GM18868 (cell line): ENCODE measurements at regions not wholly inside any gene's neighbourhood (a gene's known extent, or its start where the extent isn't known, plus 50 kb on each side); places are given as distances from the start of the nearest gene placed in this dataset.
"Not testable (repeated sequence)": the region's sequence is repeated elsewhere in the genome, so short reads cannot be mapped to it uniquely, and the experiment has no call there.

Experiments used
- ATAC-seq: cut with Tn5 transposase; IDR thresholded peaks from one replicate; pipeline ENCODE4 v1.9.1; 2021; ENCODE audit warnings: mild to moderate bottlenecking, moderate library complexity; ENCODE audit not compliant: unreplicated experiment

DNA sequence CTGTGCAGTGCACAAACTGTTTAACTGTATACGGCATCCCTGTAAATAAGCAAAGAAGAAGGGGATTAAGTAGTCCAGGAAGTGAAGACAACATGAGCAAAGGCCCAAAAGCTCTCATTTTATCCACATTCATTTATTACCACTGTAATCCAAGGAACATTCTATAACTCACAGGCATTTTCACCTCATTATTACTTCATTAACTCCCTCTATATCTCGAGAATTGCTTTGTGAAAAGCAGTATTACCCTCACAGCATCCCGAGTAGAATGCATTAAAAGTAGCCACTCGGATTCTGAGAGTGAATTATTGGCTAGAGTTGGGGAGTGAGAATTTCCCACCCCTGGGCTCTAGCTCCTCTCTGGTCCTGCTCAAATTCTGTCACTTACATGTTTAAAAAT lies 51.0 kb upstream of the CHCHD3 start:
- no peak for ATAC-seq

- ATAC-seq, result no peak
These were observed 52.9 kb upstream of the CHCHD3 start for GRCh38 chr7:133134810-133135209.

- no peak for ATAC-seq
These were observed 53.6 kb upstream of the CHCHD3 start for GRCh38 chr7:133135451-133135850.

DNA sequence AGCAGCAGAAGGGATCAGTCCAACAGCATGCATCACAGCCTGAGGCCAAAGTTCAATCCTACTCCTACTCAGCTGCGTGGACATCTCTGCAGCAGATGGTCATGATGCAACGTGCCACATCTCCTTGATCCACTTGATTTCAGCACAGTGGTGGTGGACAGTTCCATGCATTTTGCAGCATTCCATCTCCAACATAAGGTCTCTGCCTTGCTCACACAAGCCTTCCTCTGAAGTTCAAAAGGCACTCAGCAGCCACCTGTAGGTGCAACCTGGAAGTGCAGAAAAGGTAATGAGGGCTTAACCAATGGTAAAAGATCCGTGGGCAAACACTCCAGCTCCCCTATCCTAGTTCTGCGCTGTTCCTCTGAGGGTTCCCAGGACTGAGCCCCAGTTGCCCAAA lies 57.5 kb upstream of the CHCHD3 start:
- ATAC-seq, result no peak

DNA sequence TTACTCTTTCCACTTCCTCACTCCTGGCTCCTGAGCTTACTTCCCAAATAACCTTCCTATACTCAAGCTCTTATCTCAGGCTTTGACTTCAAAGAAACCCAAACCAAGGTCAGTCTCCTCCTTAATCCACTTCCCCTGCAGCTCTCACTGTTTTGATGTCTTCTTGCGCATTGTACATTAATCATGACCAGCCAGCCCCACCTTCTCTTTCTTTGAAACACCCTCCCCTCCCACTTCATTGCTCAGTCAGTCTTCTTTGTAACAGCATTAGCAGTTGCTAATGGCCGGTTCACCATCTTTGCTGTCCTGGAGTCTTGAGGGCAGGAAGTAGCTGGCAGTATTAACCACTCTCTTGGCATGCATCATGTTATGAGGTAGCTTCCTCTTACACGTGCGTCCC lies 57.9 kb upstream of the CHCHD3 start:
- ATAC-seq, result no peak

GRCh38 chr7:133140994-133141595 lies 59.2 kb upstream of the CHCHD3 start:
- no peak for ATAC-seq

DNA sequence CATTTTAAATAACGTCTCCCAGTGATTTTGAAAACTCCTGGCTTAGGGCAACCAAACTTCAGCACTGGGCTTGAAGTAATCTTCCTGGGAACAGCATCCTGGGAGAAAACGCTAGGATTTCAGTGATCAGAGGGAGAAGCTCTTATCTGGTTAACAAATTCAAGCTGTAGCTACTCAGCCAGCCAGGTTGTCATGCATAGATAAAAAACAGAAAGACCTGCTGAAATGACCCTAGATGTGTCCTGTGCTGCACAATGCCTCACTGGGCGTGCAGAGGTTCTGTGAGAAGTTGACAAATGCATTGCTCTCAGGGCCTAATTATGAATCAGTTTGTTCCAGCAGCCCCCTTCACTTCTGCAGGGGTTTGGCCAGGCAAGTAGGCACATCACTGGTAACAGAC lies 68.9 kb upstream of the CHCHD3 start:
- no peak for ATAC-seq

DNA sequence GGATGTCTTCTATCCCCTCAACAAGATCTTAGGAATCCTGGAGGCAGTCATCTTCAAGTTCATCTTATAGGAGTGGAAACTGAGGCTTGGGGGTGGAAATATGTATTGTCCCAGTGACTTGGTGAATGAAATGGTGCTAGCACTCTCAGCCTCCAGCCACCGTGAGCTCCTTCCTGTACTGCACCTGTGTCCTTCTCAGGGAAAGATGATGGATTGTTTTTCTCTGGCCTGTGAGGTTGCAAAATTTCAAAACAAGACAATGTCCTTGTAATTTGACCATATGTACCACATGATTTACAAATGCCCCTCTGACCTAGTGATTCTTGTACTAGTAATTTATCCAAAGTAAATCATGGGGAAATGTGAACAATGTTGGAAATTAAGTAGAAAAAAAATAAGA lies 71.0 kb upstream of the CHCHD3 start:
- no peak for ATAC-seq

- no peak for ATAC-seq
These were observed 73.3 kb upstream of the CHCHD3 start for GRCh38 chr7:133155146-133155545.

DNA sequence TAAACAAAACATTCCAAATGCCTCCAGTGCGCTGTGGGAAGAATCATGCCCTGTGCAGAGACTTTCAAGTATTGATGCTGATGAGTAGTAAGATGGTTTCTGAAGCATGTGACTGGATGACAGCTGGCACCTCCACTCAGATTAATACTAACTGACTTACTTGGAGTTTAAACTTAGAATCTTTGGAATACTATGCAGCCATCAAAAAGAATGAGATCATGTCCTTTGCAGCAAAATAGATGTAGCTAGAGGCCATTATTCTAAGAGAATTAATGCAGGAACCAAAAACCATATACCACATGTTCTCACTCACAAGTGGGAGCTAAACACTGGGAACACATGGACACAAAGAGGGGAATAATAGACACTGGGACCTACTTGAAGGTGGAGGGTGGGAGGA lies 73.8 kb upstream of the CHCHD3 start:
- no peak for ATAC-seq

GRCh38 chr7:133157045-133157444 lies 75.2 kb upstream of the CHCHD3 start:
- no peak for ATAC-seq

DNA sequence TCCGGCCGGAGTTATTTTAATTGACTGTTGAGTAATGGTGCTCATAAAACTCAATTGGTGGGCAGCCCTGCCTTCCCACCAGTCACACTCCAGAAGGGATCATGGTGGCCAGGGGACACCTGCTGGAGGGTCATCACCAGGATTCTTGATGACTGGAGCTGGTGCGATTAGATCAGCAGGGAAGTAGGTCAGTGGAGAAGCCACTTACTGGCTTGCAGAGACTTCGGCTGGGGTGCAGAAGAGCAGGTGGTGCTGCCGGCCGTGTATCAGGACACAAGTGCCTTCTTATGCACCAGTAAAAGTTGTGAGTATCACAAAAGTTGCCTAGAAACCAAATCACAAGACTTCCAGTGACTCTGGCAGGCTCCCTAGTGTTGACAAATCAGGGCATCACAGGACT lies 82.6 kb upstream of the CHCHD3 start:
- no peak for ATAC-seq

- ATAC-seq, result peak; percentile 54
These were observed 83.1 kb upstream of the CHCHD3 start for GRCh38 chr7:133165001-133165400.

- ATAC-seq, result no peak
These were observed 83.6 kb upstream of the CHCHD3 start for GRCh38 chr7:133165529-133165928.

- no peak for ATAC-seq
These were observed 85.4 kb upstream of the CHCHD3 start for GRCh38 chr7:133167300-133167699.

GRCh38 chr7:133169167-133169822 lies 83.6 kb upstream of the EXOC4 start:
- not testable (repeated sequence) for ATAC-seq

DNA sequence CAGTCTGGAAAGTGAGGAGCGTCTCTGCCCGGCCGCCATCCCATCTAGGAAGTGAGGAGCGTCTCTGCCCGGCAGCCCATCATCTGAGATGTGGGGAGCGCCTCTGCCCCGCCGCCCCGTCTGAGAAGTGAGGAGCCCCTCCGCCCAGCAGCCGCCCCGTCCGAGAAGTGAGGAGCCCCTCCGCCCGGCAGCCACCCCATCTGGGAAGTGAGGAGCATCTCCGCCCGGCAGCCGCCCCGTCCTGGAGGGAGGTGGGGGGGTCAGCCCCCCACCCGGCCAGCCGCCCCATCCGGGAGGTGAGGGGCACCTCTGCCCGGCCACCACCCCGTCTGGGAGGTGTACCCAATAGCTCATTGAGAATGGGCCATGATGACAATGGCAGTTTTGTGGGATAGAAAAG lies 75.4 kb upstream of the EXOC4 start:
- ATAC-seq, result not testable (repeated sequence)

DNA sequence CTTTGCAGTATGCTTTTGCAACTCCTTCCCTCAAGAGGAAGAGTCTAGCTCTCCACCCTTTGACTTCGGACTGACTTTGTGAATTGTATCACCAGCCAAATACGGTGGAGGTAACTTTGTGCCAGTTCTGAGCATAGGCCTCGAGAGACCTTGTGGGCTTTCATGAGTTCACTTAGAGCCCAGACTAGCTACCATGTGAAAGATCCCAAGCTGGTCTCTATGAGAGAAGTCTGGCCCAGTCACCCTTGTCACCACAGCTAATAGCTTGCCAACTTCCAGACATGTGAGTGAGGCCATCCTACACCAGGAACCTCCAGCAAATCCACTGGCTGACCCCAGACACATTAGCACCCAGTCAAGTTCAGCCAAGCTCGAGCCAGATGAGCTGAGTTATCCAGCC lies 72.2 kb upstream of the EXOC4 start:
- no peak for ATAC-seq

DNA sequence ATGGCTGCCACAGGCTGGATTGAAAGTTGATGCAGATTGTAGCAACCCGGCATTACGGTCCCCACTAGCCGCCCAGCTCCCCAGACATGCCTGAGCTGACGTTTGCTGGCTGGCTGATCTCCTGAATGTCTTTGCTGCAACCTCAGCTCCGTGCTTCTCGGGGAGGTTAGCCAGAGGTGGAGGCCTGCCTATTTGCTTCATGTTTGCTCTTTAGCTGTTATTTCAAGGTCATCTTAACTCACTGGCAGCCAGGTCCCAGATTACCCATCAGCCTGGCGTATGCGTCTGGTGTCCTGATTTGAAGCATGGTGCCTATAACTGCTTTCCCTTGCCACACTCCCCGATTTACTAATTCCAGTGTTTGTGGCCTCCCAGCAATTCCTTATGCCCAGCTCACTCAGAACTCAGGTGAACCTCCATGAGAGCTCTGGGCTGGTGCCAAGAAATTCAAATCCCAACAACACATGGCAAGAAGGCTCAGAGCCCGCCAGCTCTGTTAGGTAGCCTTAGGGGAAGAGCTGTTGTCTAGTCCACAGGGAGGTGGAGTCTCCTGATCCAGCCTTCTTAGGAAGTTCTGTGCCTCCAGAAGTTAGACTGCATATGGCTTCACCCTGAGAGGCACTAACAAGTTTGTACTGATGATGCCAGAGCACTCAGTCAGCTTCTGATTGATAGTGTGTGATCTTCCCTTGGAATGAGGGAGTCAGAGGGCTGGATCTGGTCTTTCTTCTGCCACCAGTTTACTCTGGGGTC lies 69.7 kb upstream of the EXOC4 start:
- ATAC-seq, result no peak

DNA sequence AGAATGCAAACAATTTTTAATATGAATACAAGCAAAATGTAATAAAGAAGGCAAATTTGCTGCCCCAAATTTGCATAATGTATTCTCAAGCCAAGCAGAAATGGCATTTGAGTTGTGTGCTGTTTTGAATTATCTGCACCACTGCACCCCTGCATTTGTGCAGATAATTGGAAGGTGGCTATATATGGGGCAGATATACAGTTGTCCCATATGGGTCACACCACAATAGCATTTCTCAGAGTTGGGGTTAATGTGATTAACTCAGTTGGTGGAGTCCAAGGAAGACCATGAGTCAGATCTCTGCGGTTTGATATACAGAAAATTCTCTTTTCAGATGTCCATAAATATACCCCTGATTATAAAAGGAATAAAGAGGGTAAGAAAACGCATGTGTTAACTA lies 68.9 kb upstream of the EXOC4 start:
- ATAC-seq, result no peak

DNA sequence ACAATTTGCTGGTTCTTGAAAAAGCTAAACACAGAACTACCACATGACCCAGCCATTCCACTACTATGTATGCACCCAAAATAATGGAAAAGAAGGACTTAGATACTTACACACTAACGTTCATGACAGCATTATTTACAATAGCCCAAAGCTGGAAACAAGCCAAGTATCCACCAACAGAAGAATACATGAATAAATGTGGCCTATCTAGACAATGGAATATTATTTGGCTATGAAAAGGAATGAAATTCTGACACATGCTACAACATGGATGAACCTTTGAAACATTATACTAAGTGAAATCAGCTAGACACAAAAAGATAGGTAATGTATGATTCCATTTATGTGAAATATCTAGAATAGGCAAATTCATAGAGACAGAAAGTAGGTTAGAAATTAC lies 67.4 kb upstream of the EXOC4 start:
- ATAC-seq, result no peak

GRCh38 chr7:133186060-133186459 lies 66.8 kb upstream of the EXOC4 start:
- no peak for ATAC-seq
